ENCODE measurements at regions not wholly inside any gene's neighbourhood (a gene's known extent, or its start where the extent isn't known, plus 50 kb on each side); places are given as distances from the start of the nearest gene placed in this dataset.

DNA sequence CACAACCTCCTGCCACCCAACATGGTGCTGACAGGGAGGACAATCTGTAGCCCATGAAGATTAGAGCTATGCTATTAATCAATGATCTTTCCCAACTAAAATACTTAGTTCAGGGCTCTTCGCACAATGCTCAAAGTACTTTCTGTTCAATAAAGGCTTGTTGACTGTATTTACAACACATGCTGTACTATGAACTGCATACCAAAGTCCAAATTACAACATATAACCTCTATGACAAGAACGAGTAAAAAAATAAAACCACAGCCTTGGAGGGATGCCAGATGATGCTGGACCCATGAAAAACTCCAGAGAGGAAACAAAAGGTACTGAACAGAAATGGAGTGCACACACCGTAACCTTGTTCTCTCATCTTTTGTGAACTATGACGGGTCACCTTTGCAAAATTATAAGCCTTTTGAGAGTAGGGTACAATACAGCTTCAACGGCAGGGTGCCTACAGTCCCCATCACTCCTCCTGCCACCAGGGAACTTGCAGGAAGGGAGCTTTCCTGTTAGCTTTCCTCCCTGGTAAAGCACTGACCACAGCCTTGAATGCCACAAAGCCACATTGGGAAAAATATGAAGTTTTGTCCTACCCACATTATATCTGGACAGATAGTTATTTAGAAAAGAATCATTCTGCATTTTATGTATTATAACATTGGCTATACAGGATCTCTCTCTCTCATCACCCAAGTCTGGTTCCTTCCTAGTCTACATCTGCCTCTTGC lies 175.6 kb downstream of the NRIP1 start:
- Histone ChIP-seq H3K27me3 (ENCODE audit: insufficient read depth, low read length) (no peaks in the 10 kb centered on the region), H3K27ac (ENCODE audit: insufficient read length, low read depth, low read length) (no peak overlapping the region), H3T11ph (ENCODE audit: low read length) (no peak overlapping the region), H4K20me1 (ENCODE audit: control insufficient read depth, insufficient read depth, insufficient read length) (no peaks in the 10 kb centered on the region), H3K79me2 (ENCODE audit: insufficient read depth, low read length) (no peaks in the 10 kb centered on the region), H2BK15ac (ENCODE audit: low read depth, low read length) (no peak overlapping the region), H4K5ac (ENCODE audit: insufficient read length, low read depth, low read length) (no peak overlapping the region), H2BK12ac (ENCODE audit: insufficient read length, low read depth, low read length) (no peak overlapping the region), H4K8ac (replicated peaks; ENCODE audit: insufficient read length, low read depth, low read length) (no peak overlapping the region), H3K14ac (ENCODE audit: insufficient read depth, low read length) (no peak overlapping the region), H2BK120ac (ENCODE audit: low read depth, low read length, poor library complexity, severe bottlenecking) (no peak overlapping the region), H3K23me2 (ENCODE audit: insufficient read length, low read depth, low read length, poor library complexity, severe bottlenecking) (no peaks in the 10 kb centered on the region), H3K4me1 (ENCODE audit: insufficient read depth, low read length) (no peaks in the 10 kb centered on the region), H2BK5ac (ENCODE audit: insufficient read length, low read length) (no peak overlapping the region), H3K79me1 (ENCODE audit: insufficient read depth, low read depth, low read length, poor library complexity, severe bottlenecking) (no peaks in the 10 kb centered on the region), H3K9me3 (ENCODE audit: control insufficient read depth, low read depth, low read length) (no peaks in the 10 kb centered on the region), H3K23ac (ENCODE audit: insufficient read length, low read depth, low read length) (no peak overlapping the region), H2AFZ (ENCODE audit: low read length) (no peak overlapping the region), H3K56ac (ENCODE audit: insufficient read length, low read depth, low read length) (no peak overlapping the region), H3K4ac (ENCODE audit: low read depth, low read length) (no peak overlapping the region), H2AK5ac (ENCODE audit: insufficient read length, low read length) (no peak overlapping the region), H4K91ac (ENCODE audit: insufficient read length, low read depth, low read length) (no peak overlapping the region), H3K9ac (ENCODE audit: extremely low read depth, insufficient read length, low read length) (no peak overlapping the region), H3K18ac (ENCODE audit: insufficient read length, low read depth, low read length) (no peak overlapping the region), H3K4me2 (ENCODE audit: insufficient read depth, insufficient read length, low read length) (no peak overlapping the region), H2BK20ac (ENCODE audit: low read depth, low read length, poor library complexity, severe bottlenecking) (no peak overlapping the region)
- WGBS (ENCODE audit: extremely low coverage, insufficient read length, low lambda C conversion rate) = no CpG with 5 or more reads among the region's 5 CpGs
- 0 out of 7 replicates have a peak overlapping the region, but pooled peaks of 1 of the 3 experiments have one; percentile 14 for H3K27ac Mint-ChIP-seq
- no peaks in the 10 kb centered on the region; a peak in 1 of 7 replicates for H3K36me3 Mint-ChIP-seq (ENCODE audit: insufficient read depth in 1 of 3, low read depth in 3 of 3)
- no peak overlapping the region for H3K4me3 Mint-ChIP-seq
- no peaks in the 10 kb centered on the region for H3K9me3 Mint-ChIP-seq
- no peaks in the 10 kb centered on the region for H3K27me3 Mint-ChIP-seq (ENCODE audit: low read depth)
- H3K4me1 Mint-ChIP-seq = peaks cover 4 to 8% of the 10 kb centered on the region in 2 experiments; a peak in 3 of 4 replicates
- no peak for DNase-seq
- no peak for TF ChIP-seq CTCF (conservative IDR thresholded peaks at IDR 0.05)

Measured in H9 (cell line).